ENCODE measurements at regions not wholly inside any gene's neighbourhood (a gene's known extent, or its start where the extent isn't known, plus 50 kb on each side); places are given as distances from the start of the nearest gene placed in this dataset.
"Not testable (repeated sequence)": the region's sequence is repeated elsewhere in the genome, so short reads cannot be mapped to it uniquely, and the experiment has no call there.

DNA sequence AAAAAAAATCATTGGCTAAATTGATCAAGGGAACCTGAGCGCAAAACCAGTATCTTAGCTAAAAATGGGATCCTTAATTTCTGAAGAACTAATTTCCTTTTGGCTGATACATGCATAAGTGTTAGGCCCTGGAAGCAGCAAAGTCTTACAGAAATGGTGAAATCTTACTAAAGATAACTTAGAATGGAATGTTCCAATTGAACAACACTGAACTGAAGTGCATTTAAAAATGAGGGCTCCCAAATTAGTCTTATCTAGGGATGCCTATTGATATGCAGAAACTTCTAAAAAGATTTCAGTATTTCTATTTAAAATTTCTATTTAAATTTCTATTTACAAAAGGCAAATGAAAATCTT is 120.7 kb upstream of the BANK1 start:
- DNase-seq = no peak

GRCh38 chr4:101669138-101669831 is 121.2 kb upstream of the BANK1 start:
- DNase-seq = no peak

DNA sequence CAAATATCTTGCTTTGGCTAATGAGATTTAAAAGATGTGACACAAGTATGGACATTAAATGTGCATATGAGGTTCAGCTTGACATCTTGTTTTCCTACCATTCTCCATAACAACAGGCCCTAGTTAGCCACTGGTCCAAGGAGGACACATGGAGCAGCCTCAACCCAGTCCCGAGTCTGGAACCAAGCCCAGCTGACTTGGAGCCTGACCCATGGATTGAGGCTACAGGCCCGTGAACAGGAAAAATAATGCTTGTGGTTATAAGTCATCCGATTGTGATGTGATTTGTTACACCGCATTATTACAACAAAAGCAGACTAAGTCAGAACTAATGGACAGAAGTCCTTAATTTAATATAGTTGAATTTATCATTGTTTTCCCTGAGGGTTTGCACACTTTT is 123.2 kb upstream of the BANK1 start:
- DNase-seq = no peak

- no peak for DNase-seq
Measured at GRCh38 chr4:101660607-101661006, 129.9 kb upstream of the BANK1 start.

GRCh38 chr4:101655857-101656256 is 134.7 kb upstream of the BANK1 start:
- DNase-seq = no peak

GRCh38 chr4:101655005-101655404 is 135.5 kb upstream of the BANK1 start:
- DNase-seq = no peak

GRCh38 chr4:101651778-101652177 is 138.8 kb upstream of the BANK1 start:
- DNase-seq = no peak

DNA sequence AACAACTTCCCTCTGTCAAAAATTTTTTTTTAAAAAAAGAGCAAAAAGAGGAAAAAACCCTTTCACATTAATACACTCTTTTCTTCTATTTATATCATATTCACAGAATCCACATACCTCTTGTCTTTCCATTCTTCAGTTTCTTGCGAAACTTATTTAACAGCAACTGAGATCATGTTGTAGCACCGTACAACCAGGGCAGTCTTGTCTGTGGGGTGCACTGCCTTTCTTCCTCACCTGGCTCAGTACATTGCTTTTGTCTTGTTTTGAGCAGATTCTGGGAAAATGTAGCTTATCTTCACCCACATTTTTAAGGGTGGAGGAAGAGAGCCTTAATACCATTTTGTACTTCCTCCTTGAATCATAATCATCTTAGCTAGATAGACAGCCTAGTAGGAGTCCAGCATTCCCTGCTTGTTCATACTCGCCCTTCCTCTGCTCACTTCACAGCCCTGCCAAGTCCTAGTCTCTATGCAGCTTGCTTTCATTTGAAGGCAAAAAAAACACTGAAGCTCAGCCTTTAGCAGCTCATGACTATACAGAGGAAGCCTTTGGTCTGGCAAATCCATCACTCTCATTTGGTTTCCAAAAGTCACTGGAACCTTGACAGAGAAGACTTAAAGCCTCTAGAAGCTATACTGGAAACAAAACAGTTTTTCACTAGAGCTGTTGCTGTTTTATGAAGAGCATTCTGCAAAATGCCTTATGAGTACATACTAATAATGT is 140.6 kb upstream of the BANK1 start:
- no peak for DNase-seq

GRCh38 chr4:101647710-101648034 is 142.9 kb upstream of the BANK1 start:
- DNase-seq = no peak

- DNase-seq = no peak
Measured at GRCh38 chr4:101644516-101644915, 146.0 kb upstream of the BANK1 start.

DNA sequence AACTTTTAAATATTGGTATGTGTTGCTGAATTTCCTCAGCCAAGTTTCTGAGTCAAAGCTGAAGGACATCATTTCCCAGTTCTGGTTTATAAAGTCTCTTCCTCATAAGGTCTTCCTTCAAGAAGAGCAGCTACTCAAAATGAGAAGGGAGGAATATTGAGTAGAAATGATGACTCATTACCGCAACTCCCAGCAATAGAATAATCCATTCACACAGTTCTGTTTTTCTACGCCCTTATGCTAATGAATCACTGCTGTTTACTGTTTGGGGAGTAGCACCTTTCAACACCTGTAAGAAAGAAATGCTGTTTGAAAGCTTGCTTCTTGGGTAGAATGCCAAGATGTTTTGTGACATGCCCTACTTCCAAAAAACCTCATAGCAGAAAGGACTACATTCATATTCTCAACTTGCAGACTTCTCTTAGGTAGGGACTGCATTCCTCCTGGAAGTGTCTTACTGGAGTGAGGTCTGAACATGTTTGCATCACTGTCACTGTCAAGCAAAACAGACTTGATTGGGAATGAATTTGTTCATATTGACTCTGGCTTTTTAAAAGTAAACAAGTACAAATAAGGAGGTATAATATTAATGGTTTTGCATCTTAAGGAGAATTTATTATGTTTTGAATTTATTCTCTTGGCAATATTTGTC is 147.2 kb upstream of the BANK1 start:
- DNase-seq = no peak

- DNase-seq = not testable (repeated sequence)
Measured at GRCh38 chr4:101632766-101633165, 157.8 kb upstream of the BANK1 start.

DNA sequence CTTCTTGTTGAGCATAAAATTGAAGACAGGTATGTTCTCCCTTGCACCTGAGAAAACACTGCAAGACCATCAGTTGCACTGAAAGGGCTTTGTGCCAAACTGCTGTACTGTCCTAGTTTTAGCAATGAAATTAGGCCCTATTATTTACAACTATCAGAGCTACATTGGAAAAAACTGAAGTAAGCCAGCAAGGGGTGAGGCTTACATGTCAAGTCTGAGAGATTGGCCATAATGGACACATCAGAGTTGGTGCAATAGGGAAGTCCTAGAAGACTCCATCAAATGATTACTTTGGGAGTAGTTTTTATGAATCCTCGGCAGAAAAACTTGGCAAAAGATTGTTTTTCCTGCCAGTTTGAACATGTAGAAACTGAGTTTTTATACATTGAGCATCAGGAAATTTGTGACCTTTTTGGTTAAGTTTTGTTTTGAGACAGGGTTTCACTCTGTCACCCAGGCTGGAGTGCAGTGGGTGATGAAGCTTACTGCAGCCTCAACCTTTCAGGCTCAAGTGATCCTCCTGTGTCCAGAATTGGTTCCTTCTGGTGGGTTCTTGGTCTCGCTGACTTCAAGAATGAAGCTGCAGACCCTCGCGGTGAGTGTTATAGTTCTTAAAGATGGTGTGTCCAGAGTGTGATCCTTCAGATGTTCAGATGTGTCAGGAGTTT is 160.1 kb upstream of the BANK1 start:
- no peak for DNase-seq

DNA sequence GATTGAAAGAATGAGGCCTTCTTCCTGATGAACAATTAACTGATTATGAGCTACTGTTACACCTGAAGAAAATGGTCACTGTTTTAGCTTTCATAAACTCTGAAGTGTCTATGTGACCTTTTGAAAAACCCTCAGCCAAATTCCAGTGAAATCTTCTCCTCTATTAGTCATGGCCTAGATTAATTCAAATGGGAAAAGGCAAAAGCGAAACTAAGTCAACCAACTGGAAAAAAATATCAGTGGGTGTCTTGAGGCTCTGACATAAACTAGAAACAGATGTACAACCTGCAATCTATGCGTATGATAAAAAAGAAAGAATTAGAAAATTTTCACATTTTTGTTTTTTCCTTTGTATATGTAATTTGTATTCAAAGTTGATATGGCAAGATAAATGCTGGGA is 169.4 kb upstream of the BANK1 start:
- DNase-seq = no peak

DNA sequence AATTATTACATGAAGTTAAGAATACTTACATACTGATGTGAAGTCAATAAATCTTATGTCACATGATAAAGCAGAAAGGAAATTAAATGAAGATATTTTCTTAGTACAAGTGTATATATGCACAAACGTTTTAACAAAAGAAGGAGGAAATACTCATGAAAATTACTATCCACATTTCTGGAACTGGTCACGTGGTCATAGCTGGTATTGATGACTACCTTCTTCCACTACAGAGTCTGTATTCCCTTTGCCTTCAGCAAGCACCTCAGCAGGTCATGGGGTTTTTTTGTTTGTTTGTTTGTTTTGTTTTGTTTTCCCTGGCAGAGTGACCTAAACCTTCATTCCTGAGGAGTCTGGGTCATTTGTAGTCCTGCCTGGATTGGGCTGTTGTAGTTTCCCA is 174.9 kb upstream of the BANK1 start:
- DNase-seq = no peak

DNA sequence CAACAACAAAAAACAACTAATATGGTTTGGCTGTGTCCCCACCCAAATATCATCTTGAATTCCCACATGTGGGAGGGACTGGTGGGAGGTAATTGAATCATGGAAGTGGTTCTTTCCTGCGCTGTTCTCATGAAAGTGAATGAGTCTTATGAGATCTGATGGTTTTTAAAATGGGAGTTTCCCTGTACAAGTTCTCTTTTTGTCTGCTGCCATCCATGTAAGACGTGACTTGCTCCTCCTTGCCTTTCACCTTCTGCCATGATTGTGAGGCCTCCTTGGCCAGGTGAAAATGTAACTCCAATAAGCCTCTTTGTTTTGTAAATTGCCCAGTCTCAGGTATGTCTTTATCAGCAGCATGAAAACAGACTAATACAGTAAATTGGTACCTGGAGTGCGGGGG is 183.5 kb upstream of the BANK1 start:
- not testable (repeated sequence) for DNase-seq

- DNase-seq = no peak
Measured at GRCh38 chr4:101604976-101605375, 185.6 kb upstream of the BANK1 start.

- DNase-seq = no peak
Measured at GRCh38 chr4:101600287-101600686, 190.2 kb upstream of the BANK1 start.

DNA sequence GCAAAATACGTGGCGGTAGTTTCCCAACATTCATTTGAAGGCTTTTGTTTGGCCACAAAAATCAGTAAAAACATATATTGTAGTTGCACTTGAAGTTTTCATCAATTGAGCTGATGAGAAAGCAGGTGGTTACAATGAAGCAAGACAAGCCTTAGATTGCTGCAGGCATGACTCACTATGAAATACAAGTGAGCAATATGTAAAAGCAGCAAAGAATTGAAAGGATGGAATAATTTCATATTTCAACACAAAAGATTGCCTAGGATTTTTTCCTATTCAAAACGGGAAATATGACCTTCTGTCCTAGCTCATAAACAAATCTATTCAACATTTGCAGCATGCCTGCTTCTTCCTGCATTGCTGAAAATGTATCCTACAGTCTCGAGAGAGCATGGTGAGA is 190.9 kb upstream of the BANK1 start:
- DNase-seq = no peak

DNA sequence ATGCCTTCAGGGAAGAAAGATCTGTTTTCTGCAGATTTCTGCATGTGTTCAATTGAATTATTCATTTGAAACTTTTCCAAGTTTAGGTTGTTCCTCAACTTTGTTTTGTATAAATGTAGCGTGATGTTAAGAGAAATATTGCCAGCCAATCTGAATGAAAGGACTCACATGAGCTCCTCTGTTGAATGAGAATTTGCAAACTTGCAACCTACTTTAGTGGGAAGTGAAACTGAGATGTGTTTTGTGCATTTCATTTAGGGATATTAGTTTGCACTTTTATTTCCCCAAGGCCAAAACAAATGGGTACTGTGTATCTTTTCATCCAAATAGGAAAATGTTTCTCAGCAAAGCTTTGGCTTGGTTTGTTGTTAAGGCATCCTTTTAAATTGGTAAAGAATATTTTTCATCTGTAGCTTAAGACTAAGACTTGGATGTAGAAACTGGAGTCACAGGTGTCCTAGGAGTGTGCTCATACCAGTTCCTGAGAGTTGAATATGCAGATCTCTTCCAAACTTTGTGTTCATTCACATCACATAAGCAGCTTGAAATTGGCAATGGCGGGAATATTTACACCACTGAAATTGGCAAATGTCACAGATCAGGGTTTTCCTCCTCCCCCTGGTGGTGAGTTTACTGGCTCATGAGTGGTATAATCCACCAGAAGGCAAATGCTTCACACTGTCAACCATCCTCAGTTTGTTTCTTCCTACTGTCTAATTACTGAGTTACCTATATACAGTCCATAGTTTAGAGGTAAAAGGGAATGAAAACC is 193.6 kb upstream of the BANK1 start:
- DNase-seq = peak; percentile 11 to 27

- DNase-seq = no peak
Measured at GRCh38 chr4:101594588-101594987, 195.9 kb upstream of the BANK1 start.

DNA sequence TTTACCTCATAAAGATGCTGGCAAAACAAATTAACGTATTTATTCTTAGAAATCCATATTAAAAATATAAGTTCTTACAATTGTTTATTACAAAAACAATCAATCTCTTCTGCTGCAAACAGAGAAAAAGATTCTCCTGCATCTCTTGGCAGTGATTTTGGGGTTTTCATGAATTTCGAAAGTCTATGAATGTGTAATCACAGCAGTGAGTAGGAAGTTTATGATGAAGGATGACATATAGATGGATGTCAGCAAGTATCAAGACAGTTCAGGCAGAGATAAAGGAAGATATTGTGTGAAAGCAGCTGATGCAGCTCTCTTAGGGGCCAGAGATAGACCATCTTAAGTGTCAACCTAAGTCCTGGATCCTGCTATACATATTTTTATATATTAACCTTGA is 196.9 kb upstream of the BANK1 start:
- DNase-seq = no peak

GRCh38 chr4:101584306-101584705 is 206.2 kb upstream of the BANK1 start:
- DNase-seq = no peak
